Uterus (tissue), 2 donors: ENCODE measurements at regions not wholly inside any gene's neighbourhood (a gene's known extent, or its start where the extent isn't known, plus 50 kb on each side); places are given as distances from the start of the nearest gene placed in this dataset.

Source experiments
- POLR2A ChIP-seq, 2 donors: fragments of 450-650 bp; IDR thresholded peaks; one replicate each; pipeline ENCODE4 v1.6.1; 2016; ENCODE audit warnings: antibody characterized with exemption in 2 of 2, mild to moderate bottlenecking in 1 of 2, moderate library complexity in 1 of 2
- TF ChIP-seq, protein P1 (sequence below), 4 experiments: fragments of 200-600 bp in 2 of 4; fragments of 450-650 bp in 2 of 4; sonication (generic) in 2 of 4; IDR thresholded peaks; one replicate each; pipeline ENCODE4 v1.5.1; 2016 to 2019; ENCODE audit warnings: antibody characterized with exemption in 4 of 4, mild to moderate bottlenecking in 2 of 4, moderate library complexity in 1 of 4

DNA sequence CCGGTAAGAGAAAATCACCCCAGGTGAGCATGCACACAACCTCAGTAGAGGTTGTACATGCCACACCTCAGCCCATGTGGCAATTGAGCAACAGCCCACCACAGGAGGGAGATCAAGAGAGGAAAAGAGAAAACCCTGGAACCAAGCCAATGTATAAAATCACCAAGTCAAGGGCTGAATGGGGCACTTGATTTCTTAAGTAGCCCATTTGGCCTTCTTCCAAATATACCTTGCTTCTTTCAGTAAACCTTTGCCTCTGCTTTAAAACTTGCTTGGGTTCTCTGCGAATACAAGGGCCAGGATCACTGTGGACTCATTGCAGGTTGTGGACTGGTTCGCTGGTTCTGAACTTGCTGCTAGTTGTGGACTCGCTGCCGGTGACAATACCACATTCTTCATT is 1814.0 kb downstream of the PLA2G4A start:
- TF ChIP-seq POLR2A (IDR thresholded peaks at IDR 0.05), result no peak
- TF ChIP-seq, protein P1, sequence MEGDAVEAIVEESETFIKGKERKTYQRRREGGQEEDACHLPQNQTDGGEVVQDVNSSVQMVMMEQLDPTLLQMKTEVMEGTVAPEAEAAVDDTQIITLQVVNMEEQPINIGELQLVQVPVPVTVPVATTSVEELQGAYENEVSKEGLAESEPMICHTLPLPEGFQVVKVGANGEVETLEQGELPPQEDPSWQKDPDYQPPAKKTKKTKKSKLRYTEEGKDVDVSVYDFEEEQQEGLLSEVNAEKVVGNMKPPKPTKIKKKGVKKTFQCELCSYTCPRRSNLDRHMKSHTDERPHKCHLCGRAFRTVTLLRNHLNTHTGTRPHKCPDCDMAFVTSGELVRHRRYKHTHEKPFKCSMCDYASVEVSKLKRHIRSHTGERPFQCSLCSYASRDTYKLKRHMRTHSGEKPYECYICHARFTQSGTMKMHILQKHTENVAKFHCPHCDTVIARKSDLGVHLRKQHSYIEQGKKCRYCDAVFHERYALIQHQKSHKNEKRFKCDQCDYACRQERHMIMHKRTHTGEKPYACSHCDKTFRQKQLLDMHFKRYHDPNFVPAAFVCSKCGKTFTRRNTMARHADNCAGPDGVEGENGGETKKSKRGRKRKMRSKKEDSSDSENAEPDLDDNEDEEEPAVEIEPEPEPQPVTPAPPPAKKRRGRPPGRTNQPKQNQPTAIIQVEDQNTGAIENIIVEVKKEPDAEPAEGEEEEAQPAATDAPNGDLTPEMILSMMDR (IDR thresholded peaks at IDR 0.05), result no peak
